ENCODE measurements at regions not wholly inside any gene's neighbourhood (a gene's known extent, or its start where the extent isn't known, plus 50 kb on each side); places are given as distances from the start of the nearest gene placed in this dataset.

DNA sequence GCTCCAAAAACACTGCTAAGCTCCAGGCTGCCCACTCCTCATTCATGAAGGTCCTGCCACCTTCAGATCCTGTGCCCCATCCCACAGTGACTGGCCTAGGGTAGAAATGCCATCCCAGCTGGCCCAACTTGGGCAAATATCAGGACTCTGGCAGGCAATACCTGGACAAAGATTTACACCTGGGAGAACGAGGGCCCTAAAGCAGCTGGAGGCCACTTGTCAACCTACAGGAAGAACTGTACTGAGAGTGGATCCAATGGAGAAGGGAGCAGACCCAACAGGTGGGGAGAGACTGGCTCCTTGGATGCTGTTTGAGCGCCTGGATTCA lies 57.1 kb upstream of the GATA2 start:
- no CpG with 5 or more reads among the region's 2 CpGs for WGBS (ENCODE audit: extremely low coverage, insufficient read length, low lambda C conversion rate)
- H3K23ac ChIP-seq (ENCODE audit: insufficient read length, low read depth, low read length): no peak overlapping the region
- H3K36me3 Mint-ChIP-seq (ENCODE audit: insufficient read depth in 1 of 3, low read depth in 3 of 3): no peaks in the 10 kb centered on the region

More for the DNA sequence above, 57.1 kb upstream of the GATA2 start:
- H4K91ac ChIP-seq (ENCODE audit: insufficient read length, low read depth, low read length): no peak overlapping the region
- no peaks in the 10 kb centered on the region for H4K20me1 ChIP-seq (ENCODE audit: control insufficient read depth, insufficient read depth, insufficient read length)
- H3K56ac ChIP-seq (ENCODE audit: insufficient read length, low read depth, low read length): no peak overlapping the region
- TF ChIP-seq, protein P1, sequence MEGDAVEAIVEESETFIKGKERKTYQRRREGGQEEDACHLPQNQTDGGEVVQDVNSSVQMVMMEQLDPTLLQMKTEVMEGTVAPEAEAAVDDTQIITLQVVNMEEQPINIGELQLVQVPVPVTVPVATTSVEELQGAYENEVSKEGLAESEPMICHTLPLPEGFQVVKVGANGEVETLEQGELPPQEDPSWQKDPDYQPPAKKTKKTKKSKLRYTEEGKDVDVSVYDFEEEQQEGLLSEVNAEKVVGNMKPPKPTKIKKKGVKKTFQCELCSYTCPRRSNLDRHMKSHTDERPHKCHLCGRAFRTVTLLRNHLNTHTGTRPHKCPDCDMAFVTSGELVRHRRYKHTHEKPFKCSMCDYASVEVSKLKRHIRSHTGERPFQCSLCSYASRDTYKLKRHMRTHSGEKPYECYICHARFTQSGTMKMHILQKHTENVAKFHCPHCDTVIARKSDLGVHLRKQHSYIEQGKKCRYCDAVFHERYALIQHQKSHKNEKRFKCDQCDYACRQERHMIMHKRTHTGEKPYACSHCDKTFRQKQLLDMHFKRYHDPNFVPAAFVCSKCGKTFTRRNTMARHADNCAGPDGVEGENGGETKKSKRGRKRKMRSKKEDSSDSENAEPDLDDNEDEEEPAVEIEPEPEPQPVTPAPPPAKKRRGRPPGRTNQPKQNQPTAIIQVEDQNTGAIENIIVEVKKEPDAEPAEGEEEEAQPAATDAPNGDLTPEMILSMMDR (conservative IDR thresholded peaks at IDR 0.05): no peak
- H3K14ac ChIP-seq (ENCODE audit: insufficient read depth, low read length): no peak overlapping the region
- no peak overlapping the region for H2BK5ac ChIP-seq (ENCODE audit: insufficient read length, low read length)
- Mint-ChIP-seq H3K4me1 (peaks cover 15 to 17% of the 10 kb centered on the region in 2 experiments), H3K9me3 (no peaks in the 10 kb centered on the region), H3K27ac (no peak overlapping the region), H3K27me3 (ENCODE audit: low read depth) (peaks cover 26% of the 10 kb centered on the region), H3K4me3 (no peak overlapping the region)
- H2BK20ac ChIP-seq (ENCODE audit: low read depth, low read length, poor library complexity, severe bottlenecking): no peak overlapping the region
- H3K79me2 ChIP-seq (ENCODE audit: insufficient read depth, low read length): no peaks in the 10 kb centered on the region
- H3K4me2 ChIP-seq (ENCODE audit: insufficient read depth, insufficient read length, low read length): no peak overlapping the region
- no peak overlapping the region for H3K4ac ChIP-seq (ENCODE audit: low read depth, low read length)
- no peaks in the 10 kb centered on the region for H3K9me3 ChIP-seq (ENCODE audit: control insufficient read depth, low read depth, low read length)
- DNase-seq: no peak
- no peaks in the 10 kb centered on the region for H3K4me1 ChIP-seq (ENCODE audit: insufficient read depth, low read length)
- H3K27ac ChIP-seq (ENCODE audit: insufficient read length, low read depth, low read length): no peak overlapping the region
- no peak overlapping the region for H4K8ac ChIP-seq (replicated peaks; ENCODE audit: insufficient read length, low read depth, low read length)
- H2BK12ac ChIP-seq (ENCODE audit: insufficient read length, low read depth, low read length): no peak overlapping the region
- no peaks in the 10 kb centered on the region; the same call in 1 of the 2 replicates for H3K27me3 ChIP-seq (ENCODE audit: insufficient read depth, low read length)
- H3K23me2 ChIP-seq (ENCODE audit: insufficient read length, low read depth, low read length, poor library complexity, severe bottlenecking): no peaks in the 10 kb centered on the region
- no peak overlapping the region for H3K18ac ChIP-seq (ENCODE audit: insufficient read length, low read depth, low read length)
- no peak overlapping the region for H2AK5ac ChIP-seq (ENCODE audit: insufficient read length, low read length)
- no peaks in the 10 kb centered on the region for H3K79me1 ChIP-seq (ENCODE audit: insufficient read depth, low read depth, low read length, poor library complexity, severe bottlenecking)
- H3T11ph ChIP-seq (ENCODE audit: low read length): no peak overlapping the region
- no peak overlapping the region for H3K9ac ChIP-seq (ENCODE audit: extremely low read depth, insufficient read length, low read length)
- no peak overlapping the region for H2BK15ac ChIP-seq (ENCODE audit: low read depth, low read length)
- no peak overlapping the region for H4K5ac ChIP-seq (ENCODE audit: insufficient read length, low read depth, low read length)
- no peak overlapping the region for H2AFZ ChIP-seq (ENCODE audit: low read length)
- no peak overlapping the region for H2BK120ac ChIP-seq (ENCODE audit: low read depth, low read length, poor library complexity, severe bottlenecking)

Measured in H9 (cell line).